Left lung (tissue), 4 donors: ENCODE measurements at regions not wholly inside any gene's neighbourhood (a gene's known extent, or its start where the extent isn't known, plus 50 kb on each side); places are given as distances from the start of the nearest gene placed in this dataset.

Source experiments
- ATAC-seq: fragments of 200-7000 bp; cut with Tn5 transposase; one replicate; pipeline ENCODE4 v1.9.1; 2020; ENCODE audit warnings: moderate library complexity
- DNase-seq, 4 donors: peaks; one replicate each; pipeline ENCODE4 v3.0.0-alpha.2; 2013 to 2020
- H3K27ac ChIP-seq, 2 donors: fragments of 200-600 bp; sonication (generic) in 1 of 2; one replicate each; pipeline versions ENCODE4 v1.5.0 to v1.8.0; 2020 to 2021
- H3K27me3 ChIP-seq, 2 donors: fragments of 200-600 bp; sonication (generic) in 1 of 2; one replicate each; pipeline versions ENCODE4 v1.5.0 to v1.8.0; 2020 to 2021
- H3K36me3 ChIP-seq, 2 donors: fragments of 200-600 bp; sonication (generic) in 1 of 2; one replicate each; pipeline versions ENCODE4 v1.5.0 to v1.8.0; 2020 to 2021
- H3K4me1 ChIP-seq, 2 donors: fragments of 200-600 bp; one replicate each; pipeline ENCODE4 v1.8.0; 2021
- H3K4me3 ChIP-seq, 2 donors: fragments of 200-600 bp; sonication (generic) in 1 of 2; one replicate each; pipeline versions ENCODE4 v1.5.0 to v1.8.0; 2020 to 2021; ENCODE audit warnings: mild to moderate bottlenecking in 1 of 2
- H3K9me3 ChIP-seq, 2 donors: fragments of 200-600 bp; sonication (generic) in 1 of 2; one replicate each; pipeline versions ENCODE4 v1.5.0 to v1.8.0; 2020 to 2021
- CTCF ChIP-seq, 2 donors: fragments of 200-600 bp; sonication (generic) in 1 of 2; IDR thresholded peaks; one replicate each; pipeline versions ENCODE4 v1.5.0 to v1.8.0; 2021; ENCODE audit warnings: antibody characterized with exemption in 2 of 2
- intact Hi-C, 2 donors: fragments of 100-400 bp; cut with DNase I; formaldehyde crosslinking; loops; one replicate each; pipeline versions ENCODE4 v1.11.2 to v1.14.2; 2022
- donor health status: DM: no; HTN: yes; CAD: no.
- donor health status: DM: no; HTN: no; CAD: no.

- Histone ChIP-seq H3K4me1 (no peaks in the 10 kb centered on the region), H3K27ac (no peak overlapping the region), H3K4me3 (no peak overlapping the region), H3K36me3 (no peaks in the 10 kb centered on the region), H3K9me3 (no peaks in the 10 kb centered on the region), H3K27me3 (no peaks in the 10 kb centered on the region)
- no peak for TF ChIP-seq CTCF (IDR thresholded peaks at IDR 0.05)
- peak; percentile 7 for ATAC-seq
- DNase-seq = no peak
- intact Hi-C loops = no loop called here
These were observed 105.4 kb upstream of the ESR1 start for GRCh38 chr6:151701911-151702562.

GRCh38 chr6:151702851-151703658 lies 104.4 kb upstream of the ESR1 start:
- DNase-seq (no peak), ATAC-seq (peak; percentile 58)
- intact Hi-C loops = no loop called here
- no peak overlapping the region for H3K27ac ChIP-seq
- no peak overlapping the region for H3K4me3 ChIP-seq
- H3K9me3 ChIP-seq = no peaks in the 10 kb centered on the region
- no peaks in the 10 kb centered on the region for H3K27me3 ChIP-seq
- TF ChIP-seq CTCF (IDR thresholded peaks at IDR 0.05) = no peak
- no peaks in the 10 kb centered on the region for H3K36me3 ChIP-seq
- H3K4me1 ChIP-seq = no peaks in the 10 kb centered on the region

- Histone ChIP-seq H3K4me1 (no peaks in the 10 kb centered on the region), H3K27me3 (no peaks in the 10 kb centered on the region), H3K9me3 (no peaks in the 10 kb centered on the region), H3K36me3 (no peaks in the 10 kb centered on the region), H3K27ac (no peak overlapping the region), H3K4me3 (no peak overlapping the region)
- intact Hi-C loops = no loop called here
- ATAC-seq (no peak), DNase-seq (no peak)
- no peak for TF ChIP-seq CTCF (IDR thresholded peaks at IDR 0.05)
These were observed 103.1 kb upstream of the ESR1 start for GRCh38 chr6:151704383-151704782.

GRCh38 chr6:151705993-151706733 lies 101.3 kb upstream of the ESR1 start:
- Histone ChIP-seq H3K4me1 (no peaks in the 10 kb centered on the region), H3K27ac (no peak overlapping the region), H3K36me3 (no peaks in the 10 kb centered on the region), H3K27me3 (no peaks in the 10 kb centered on the region), H3K9me3 (no peaks in the 10 kb centered on the region), H3K4me3 (no peak overlapping the region)
- no peak for TF ChIP-seq CTCF (IDR thresholded peaks at IDR 0.05)
- no peak for DNase-seq
- intact Hi-C loops = no loop called here
- ATAC-seq = no peak

GRCh38 chr6:151709329-151709728 lies 98.2 kb upstream of the ESR1 start:
- H3K4me1 ChIP-seq = no peaks in the 10 kb centered on the region
- H3K36me3 ChIP-seq = no peaks in the 10 kb centered on the region
- no peak for ATAC-seq
- no peak overlapping the region for H3K4me3 ChIP-seq
- TF ChIP-seq CTCF (IDR thresholded peaks at IDR 0.05) = no peak
- H3K27me3 ChIP-seq = no peaks in the 10 kb centered on the region
- intact Hi-C loops = no loop called here
- DNase-seq = no peak
- H3K27ac ChIP-seq = no peak overlapping the region
- peaks cover 0 to 2% of the 10 kb centered on the region in 2 donors for H3K9me3 ChIP-seq
